Colonic mucosa (tissue), 4 donors: ENCODE measurements at regions not wholly inside any gene's neighbourhood (a gene's known extent, or its start where the extent isn't known, plus 50 kb on each side); places are given as distances from the start of the nearest gene placed in this dataset.

ENCODE experiments used
- DNase-seq: peaks from one replicate; pipeline ENCODE4 v3.0.0-alpha.2; 2020
- H3K27ac ChIP-seq: fragments of 200-600 bp; one replicate; pipeline ENCODE4 v1.8.0; 2021
- H3K27me3 ChIP-seq: fragments of 200-600 bp; one replicate; pipeline ENCODE4 v1.8.0; 2021
- H3K36me3 ChIP-seq: fragments of 200-600 bp; one replicate; pipeline ENCODE4 v1.8.0; 2021
- H3K4me1 ChIP-seq: fragments of 200-600 bp; one replicate; pipeline ENCODE4 v1.8.0; 2021; ENCODE audit warnings: mild to moderate bottlenecking
- H3K4me3 ChIP-seq: fragments of 200-600 bp; one replicate; pipeline ENCODE4 v1.8.0; 2021
- H3K9ac ChIP-seq, 2 donors: one replicate each; pipeline ENCODE4 v1.7.0; 2013; ENCODE audit warnings: control low read depth in 2 of 2, low read depth in 2 of 2, low read length in 2 of 2
- H3K9me3 ChIP-seq: fragments of 200-600 bp; one replicate; pipeline ENCODE4 v1.8.0; 2021
- intact Hi-C: fragments of 100-400 bp; cut with DNase I; formaldehyde crosslinking; loops from one replicate; pipeline ENCODE4 v1.14.1; 2022
- TF ChIP-seq, protein P1 (sequence below): fragments of 200-600 bp; IDR thresholded peaks from one replicate; pipeline ENCODE4 v1.8.0; 2022; ENCODE audit warnings: antibody characterized with exemption, mild to moderate bottlenecking
- donor health status: healthy.
- donor health status: DM: no; HTN: no; CAD: no.
- donor health status: DM: no; HTN: no; CAD: no.

- no peaks in the 10 kb centered on the region for H3K9me3 ChIP-seq
- H3K4me1 ChIP-seq = no peaks in the 10 kb centered on the region
- no peak for DNase-seq
- TF ChIP-seq, protein P1, sequence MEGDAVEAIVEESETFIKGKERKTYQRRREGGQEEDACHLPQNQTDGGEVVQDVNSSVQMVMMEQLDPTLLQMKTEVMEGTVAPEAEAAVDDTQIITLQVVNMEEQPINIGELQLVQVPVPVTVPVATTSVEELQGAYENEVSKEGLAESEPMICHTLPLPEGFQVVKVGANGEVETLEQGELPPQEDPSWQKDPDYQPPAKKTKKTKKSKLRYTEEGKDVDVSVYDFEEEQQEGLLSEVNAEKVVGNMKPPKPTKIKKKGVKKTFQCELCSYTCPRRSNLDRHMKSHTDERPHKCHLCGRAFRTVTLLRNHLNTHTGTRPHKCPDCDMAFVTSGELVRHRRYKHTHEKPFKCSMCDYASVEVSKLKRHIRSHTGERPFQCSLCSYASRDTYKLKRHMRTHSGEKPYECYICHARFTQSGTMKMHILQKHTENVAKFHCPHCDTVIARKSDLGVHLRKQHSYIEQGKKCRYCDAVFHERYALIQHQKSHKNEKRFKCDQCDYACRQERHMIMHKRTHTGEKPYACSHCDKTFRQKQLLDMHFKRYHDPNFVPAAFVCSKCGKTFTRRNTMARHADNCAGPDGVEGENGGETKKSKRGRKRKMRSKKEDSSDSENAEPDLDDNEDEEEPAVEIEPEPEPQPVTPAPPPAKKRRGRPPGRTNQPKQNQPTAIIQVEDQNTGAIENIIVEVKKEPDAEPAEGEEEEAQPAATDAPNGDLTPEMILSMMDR = no peak
- no peaks in the 10 kb centered on the region for H3K27me3 ChIP-seq
- H3K9ac ChIP-seq = no peak overlapping the region
- intact Hi-C loops = no loop called here
- no peak overlapping the region for H3K4me3 ChIP-seq
- no peaks in the 10 kb centered on the region for H3K36me3 ChIP-seq
- H3K27ac ChIP-seq = no peak overlapping the region
These were observed 270.0 kb upstream of the SOX4 start for GRCh38 chr6:21323577-21323976.

DNA sequence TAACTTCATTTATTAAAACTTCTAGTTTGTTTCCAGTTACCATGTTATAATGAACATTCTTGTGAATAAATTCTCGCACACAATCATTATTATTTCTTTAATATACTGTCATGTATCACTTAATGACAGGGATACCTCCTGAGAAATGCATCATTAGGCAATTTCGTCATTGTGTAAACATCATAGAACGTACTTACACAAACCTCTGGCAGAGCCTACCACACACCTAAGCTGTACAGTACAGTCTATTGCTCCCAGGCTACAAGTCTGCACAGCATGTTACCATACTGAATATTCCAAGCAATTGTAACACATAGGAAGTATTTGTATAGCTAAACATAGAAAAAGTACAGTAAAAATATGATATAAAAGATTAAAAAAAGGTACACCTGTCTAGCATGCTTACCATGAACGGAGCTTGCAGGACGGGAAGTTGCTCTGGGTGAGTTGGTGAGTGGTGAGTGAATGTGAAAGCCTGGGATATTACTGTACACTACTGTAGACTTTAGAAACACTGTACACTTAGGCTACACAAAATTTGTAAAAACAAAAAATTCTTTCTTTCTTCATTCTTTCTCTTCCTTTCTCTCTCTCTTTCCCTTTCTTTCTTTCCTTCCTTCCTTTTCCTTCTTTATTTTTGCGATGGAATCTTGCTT, 268.2 kb upstream of the SOX4 start:
- Histone ChIP-seq H3K27me3 (no peaks in the 10 kb centered on the region), H3K27ac (no peak overlapping the region), H3K36me3 (no peaks in the 10 kb centered on the region), H3K4me1 (no peaks in the 10 kb centered on the region), H3K9me3 (no peaks in the 10 kb centered on the region), H3K4me3 (no peak overlapping the region), H3K9ac (no peak overlapping the region)
- TF ChIP-seq, protein P1 = no peak
- DNase-seq = no peak
- intact Hi-C loops = no loop called here

DNA sequence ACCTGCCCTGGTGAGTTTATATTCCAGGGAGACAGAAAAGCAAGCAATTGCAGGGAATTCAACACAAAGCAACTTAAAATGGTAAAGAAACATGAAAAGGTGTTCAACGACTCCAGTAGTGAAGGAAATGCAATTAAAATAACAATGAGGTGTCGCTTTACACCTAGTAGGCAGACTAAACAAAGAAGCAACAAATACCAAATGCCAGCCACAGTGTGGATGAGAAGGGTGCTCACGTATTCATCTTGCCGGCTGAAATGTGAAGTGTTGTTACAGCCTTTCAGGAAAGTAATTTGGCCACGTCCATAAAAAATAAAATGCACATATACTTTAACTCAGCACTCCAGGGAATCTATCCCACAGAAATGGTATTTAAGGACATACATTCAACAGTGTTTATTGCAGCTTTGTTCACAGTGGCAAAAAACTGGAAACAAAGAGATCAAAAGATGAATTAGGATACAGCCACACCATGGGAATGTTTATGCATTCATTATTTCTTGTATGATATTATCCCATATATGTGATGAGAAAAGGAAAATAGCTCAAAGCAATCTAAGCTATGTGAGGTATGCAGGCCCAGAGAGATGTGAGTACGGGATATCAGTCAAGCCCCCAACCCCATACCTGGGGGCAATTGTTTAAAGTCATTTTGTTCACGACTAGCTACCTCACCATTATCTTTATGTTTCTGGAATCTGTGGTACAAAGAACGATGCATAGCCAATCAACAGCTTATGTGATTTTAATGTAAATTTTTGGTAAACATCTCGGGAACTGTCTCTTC, 266.0 kb upstream of the SOX4 start:
- TF ChIP-seq, protein P1 = no peak
- no peaks in the 10 kb centered on the region for H3K4me1 ChIP-seq
- H3K9me3 ChIP-seq = no peaks in the 10 kb centered on the region
- no peak overlapping the region for H3K9ac ChIP-seq
- H3K4me3 ChIP-seq = no peak overlapping the region
- no peaks in the 10 kb centered on the region for H3K36me3 ChIP-seq
- no peak overlapping the region for H3K27ac ChIP-seq
- intact Hi-C loops = no loop called here
- no peaks in the 10 kb centered on the region for H3K27me3 ChIP-seq
- DNase-seq = no peak

- Histone ChIP-seq H3K9ac (no peak overlapping the region), H3K27me3 (no peaks in the 10 kb centered on the region), H3K27ac (no peak overlapping the region), H3K9me3 (no peaks in the 10 kb centered on the region), H3K4me1 (no peaks in the 10 kb centered on the region), H3K4me3 (no peak overlapping the region), H3K36me3 (no peaks in the 10 kb centered on the region)
- no peak for DNase-seq
- intact Hi-C loops = no loop called here
- TF ChIP-seq, protein P1 = no peak
These were observed 262.3 kb upstream of the SOX4 start for GRCh38 chr6:21331235-21331634.

DNA sequence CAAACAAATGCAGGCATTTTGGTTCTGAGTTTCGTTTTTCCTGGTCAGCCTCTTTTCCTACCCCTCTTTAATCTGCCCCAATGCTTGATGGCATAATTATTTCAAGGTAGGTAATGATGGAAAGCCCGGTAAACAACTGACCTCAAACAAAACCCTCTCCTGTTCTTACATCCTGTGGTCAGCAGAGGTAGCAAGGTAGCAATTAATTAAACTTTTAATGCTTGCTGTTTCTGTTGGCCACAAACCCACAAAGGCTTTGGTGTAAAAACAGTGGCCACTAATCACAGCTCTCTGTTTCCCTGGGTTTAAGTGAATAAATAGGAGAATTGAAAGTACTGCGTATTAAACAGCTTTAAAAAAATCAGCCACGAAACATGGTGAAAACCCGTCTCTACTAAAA, 261.5 kb upstream of the SOX4 start:
- no peak for DNase-seq
- Histone ChIP-seq H3K4me1 (no peaks in the 10 kb centered on the region), H3K27ac (no peak overlapping the region), H3K36me3 (no peaks in the 10 kb centered on the region), H3K9me3 (no peaks in the 10 kb centered on the region), H3K27me3 (no peaks in the 10 kb centered on the region), H3K9ac (no peak overlapping the region), H3K4me3 (no peak overlapping the region)
- intact Hi-C loops = no loop called here
- TF ChIP-seq, protein P1 = no peak
